Non-pigmented ciliary epithelial cell (primary cell): ENCODE measurements at regions not wholly inside any gene's neighbourhood (a gene's known extent, or its start where the extent isn't known, plus 50 kb on each side); places are given as distances from the start of the nearest gene placed in this dataset.

Experiments
- DNase-seq: peaks from one replicate; pipeline ENCODE4 v3.0.0-alpha.2; 2010; ENCODE audit warnings: low read depth

DNA sequence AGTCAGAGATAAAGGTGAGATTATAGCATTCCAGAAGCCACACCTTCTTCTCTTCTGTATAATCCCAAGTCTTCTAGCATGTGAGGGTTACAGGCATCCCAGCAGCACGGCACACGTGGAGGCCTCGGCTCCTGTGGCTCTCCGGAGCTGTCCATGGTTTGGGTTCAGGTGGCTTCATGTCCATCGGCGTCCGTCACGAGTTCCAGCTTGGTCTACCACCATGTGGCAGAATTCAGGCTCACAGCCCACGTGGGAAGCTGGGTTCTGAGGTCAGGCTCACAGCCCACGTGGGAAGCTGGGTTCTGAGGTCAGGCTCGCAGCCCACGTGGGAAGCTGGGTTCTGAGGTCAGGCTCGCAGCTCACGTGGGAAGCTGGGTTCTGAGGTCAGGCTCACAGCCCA lies 378.3 kb upstream of the SALL3 start:
- no peak for DNase-seq

- DNase-seq: no peak
Measured at GRCh38 chr18:78601923-78602322, 377.7 kb upstream of the SALL3 start.

DNA sequence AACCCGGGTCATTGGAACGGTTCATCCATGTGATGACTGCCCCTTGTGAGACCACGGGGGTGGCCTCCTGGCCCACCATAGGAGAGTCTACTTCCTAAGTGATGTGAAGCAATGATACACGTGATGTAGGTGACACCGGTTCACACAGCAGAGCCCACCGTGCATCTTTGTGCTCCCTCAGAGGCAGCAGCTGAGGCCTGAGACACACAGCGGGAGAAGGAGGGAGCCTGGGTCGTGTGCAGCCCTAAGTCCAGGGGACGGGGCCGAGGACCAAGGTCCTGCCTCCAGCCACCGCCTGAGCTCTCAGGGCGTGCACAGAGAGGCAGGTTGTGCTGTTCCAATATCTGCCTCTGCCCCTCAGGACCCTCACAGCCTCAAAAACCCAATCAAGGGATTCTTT lies 377.2 kb upstream of the SALL3 start:
- no peak for DNase-seq

DNA sequence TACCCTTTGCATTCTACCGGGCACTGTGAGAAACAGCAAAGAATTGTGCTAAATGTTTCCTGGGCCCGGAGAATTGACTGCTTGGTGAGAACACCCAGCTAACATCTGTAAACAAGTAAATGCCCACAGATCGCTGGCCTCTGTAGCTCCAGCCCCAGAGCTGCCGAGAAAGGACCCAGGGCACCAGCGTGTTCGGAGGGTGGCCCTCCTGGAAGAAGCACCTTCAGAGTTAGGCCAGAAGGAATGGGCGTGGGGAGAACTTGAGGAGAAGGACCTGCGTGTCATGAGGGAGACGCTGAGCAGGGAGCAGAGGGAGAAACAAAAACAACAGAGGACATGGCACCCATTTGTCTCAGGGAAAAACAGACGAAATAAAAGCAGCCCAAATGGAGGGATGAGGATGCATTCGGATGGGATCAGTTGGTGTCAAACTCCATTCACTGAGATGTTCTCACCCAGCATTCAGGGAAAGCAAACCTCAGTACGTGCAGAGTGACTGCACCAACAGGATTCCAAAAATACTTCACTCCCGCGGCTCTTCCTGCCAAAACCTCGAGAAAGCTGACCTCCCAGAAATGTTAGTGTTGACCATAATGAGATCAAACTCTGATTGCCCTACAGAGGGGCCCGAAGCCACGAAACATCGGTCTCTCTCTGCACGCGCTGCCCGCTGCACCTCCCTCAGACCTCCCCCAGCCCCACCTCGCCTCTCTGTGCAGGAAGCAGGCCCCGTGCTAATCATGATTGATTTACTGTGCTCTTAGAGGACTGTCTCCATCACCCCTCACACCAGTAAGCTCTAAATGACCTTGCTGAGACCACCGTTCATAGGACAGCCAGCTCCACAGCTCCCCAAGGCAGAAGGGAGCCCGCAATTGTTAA lies 376.3 kb upstream of the SALL3 start:
- no peak for DNase-seq

- no peak for DNase-seq
Measured at GRCh38 chr18:78605255-78605654, 374.4 kb upstream of the SALL3 start.

GRCh38 chr18:78607221-78607620 lies 372.4 kb upstream of the SALL3 start:
- no peak for DNase-seq

GRCh38 chr18:78607784-78608183 lies 371.8 kb upstream of the SALL3 start:
- no peak for DNase-seq

- no peak for DNase-seq
Measured at GRCh38 chr18:78610179-78610578, 369.4 kb upstream of the SALL3 start.

GRCh38 chr18:78611201-78611800 lies 368.3 kb upstream of the SALL3 start:
- no peak for DNase-seq

- DNase-seq: no peak
Measured at GRCh38 chr18:78611869-78612268, 367.7 kb upstream of the SALL3 start.

DNA sequence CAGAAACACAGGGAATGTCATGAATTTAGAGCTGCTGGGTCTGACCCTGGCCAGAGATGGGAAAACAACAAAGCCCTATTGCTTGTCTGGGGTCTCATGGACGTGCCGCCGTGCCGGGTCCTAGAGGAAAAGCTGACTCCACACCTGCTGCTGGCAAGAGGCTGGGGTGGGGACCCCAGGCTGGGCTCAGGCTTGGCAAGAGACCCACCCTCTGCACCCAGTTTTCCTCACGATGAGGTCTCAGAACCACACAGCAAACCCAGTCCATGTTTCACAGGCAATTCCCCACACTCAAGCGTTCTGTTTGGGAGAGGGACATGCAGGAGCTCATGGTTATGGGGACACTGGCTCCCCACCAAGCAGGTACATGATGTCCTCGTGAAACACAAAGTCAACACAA lies 367.3 kb upstream of the SALL3 start:
- no peak for DNase-seq

- DNase-seq: no peak
Measured at GRCh38 chr18:78612801-78613200, 366.8 kb upstream of the SALL3 start.

- DNase-seq: no peak
Measured at GRCh38 chr18:78618726-78619125, 360.9 kb upstream of the SALL3 start.

DNA sequence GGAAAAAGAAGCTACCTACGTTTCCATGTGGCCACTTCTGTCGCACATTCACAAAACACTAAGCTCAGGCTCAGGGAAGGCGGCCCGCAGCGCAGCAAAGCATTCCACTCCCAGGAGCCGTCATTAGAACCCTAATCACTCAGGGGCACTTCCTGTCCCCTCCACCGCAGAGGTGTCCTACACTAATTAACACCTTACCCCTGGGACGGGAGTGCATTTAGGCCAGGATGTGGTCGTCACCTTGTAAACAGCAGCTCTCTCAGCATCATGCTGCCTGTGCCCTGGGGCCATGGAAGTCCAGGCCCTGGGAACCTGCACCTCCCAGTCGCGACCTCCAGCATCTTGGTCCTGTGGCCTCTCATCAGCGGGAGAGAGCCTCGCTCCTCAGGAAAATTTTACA lies 359.8 kb upstream of the SALL3 start:
- no peak for DNase-seq

- no peak for DNase-seq
Measured at GRCh38 chr18:78620326-78620725, 359.3 kb upstream of the SALL3 start.

GRCh38 chr18:78621141-78621755 lies 358.4 kb upstream of the SALL3 start:
- DNase-seq: no peak

DNA sequence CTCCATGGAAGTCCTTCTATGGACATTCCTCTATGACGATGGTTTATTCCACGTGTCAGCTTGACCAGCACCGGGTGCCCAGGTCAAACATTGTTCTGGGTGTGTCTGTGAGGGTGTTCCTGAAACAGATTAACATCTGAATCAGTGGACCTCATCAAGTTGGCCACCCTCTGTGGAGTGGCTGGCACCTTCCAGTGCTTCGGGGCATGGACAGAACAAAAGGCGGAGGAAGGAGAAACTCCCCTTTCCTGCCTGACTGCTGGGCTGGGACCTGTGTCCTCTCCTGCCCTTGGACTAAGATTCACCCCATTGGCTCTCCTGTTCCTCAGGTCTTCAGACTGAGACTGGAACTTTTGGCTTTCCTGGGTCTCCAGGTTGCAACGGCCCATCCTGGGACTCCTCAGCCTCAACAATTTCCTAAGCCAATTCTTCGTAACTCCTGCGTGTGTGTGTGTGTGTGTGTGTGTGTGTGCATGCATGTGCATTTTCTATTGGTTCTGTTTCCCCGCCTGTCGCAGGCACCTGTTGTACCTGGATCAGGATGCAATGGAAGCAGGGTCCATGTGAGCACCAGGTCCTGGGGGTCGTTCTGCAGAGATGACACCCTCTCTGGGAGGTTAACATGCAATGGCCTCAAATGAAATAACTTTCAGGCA lies 357.2 kb upstream of the SALL3 start:
- DNase-seq: no peak

- no peak for DNase-seq
Measured at GRCh38 chr18:78622907-78623541, 356.6 kb upstream of the SALL3 start.

DNA sequence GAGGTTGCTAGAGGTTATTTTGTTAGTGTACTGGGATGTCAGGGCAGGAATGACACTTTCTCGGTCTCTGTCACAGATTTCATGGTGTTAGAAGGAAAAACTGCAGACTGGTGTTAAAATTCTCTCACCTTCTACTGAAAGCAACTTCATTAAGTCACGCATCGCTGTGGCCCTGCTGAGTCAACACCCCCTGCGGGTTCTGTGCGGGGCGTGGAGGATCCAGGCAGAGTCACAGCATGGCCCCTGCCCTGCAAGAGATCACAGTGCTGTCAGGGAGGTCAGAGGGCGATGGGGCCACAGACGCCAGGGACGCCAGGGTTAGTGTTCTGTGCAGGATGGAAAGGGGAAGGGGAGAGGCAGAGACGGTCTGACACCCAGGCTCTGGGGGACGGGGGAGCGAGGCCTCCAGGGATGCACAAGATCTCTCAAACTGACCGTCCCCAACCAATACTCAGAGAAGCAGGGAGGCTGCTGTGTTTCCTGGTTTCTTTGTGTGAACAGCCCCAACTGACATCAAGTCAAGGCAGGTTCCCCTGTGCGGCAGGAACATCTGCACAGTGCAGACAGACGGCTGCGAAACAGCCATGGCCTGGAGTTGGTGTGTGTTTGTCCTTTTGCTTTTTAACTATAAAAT lies 354.9 kb upstream of the SALL3 start:
- no peak for DNase-seq

GRCh38 chr18:78625847-78626246 lies 353.8 kb upstream of the SALL3 start:
- DNase-seq: no peak

DNA sequence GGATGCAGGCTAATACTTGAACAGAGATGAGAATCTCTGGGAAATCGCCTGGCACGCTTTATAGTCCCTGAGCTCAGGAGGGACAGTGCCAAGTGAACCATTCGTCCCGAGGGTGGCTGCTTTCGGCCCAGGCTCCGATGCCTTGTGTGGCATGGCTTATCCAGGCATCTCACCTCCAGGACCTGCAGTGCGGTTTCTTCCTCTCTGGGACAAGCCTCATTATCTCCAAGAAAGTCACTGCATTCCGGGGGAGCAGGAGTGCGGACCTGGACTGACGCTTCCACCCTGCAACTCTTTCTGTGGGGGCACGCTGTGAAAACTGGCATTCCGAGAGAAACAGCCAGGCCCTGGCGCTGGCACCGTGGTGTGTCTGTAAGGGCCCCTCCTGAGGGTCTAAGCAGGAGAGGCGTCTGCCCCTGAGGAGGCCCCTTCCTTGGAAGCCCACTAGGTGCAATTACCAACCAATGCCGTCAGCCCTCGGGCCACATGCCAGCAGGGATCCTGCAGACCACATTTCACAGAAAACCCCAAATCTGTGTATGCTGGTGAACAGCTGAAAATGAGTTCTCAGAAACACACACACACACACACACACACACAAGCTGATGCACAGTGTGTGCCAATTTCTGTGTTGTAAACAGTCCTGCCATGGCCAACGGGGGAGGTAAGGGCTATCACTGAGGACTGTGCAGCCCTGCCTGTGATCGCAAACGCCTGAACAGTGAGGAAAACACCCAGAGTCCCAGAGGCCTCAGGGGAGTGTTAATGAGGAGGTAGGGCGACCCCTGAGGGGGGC lies 351.9 kb upstream of the SALL3 start:
- no peak for DNase-seq
